Stomach (tissue), 8 donors: ENCODE measurements at regions not wholly inside any gene's neighbourhood (a gene's known extent, or its start where the extent isn't known, plus 50 kb on each side); places are given as distances from the start of the nearest gene placed in this dataset.

ENCODE experiments used
- DNase-seq, 2 donors: peaks; one replicate each; pipeline versions ENCODE4 v3.0.0 to v3.0.0-alpha.2; 2013 to 2019
- H3K27ac ChIP-seq, 5 donors: fragments of 200-600 bp in 4 of 5; sonication (generic) in 4 of 5; one replicate each; pipeline ENCODE4 v1.5.1; 2013 to 2019; ENCODE audit warnings: mild to moderate bottlenecking in 1 of 5, moderate library complexity in 1 of 5
- H3K27me3 ChIP-seq, 3 donors: fragments of 200-600 bp; sonication (generic); one replicate each; pipeline ENCODE4 v1.5.1; 2017 to 2019; ENCODE audit warnings: mixed run types in 1 of 3
- H3K36me3 ChIP-seq, 4 donors: fragments of 200-600 bp; sonication (generic); 1 replicate in 3 of 4; 2 replicates in 1 of 4; pipeline ENCODE4 v1.5.1; 2016 to 2019
- H3K4me1 ChIP-seq, 4 donors: fragments of 200-600 bp; sonication (generic); one replicate each; pipeline ENCODE4 v1.5.1; 2016 to 2019
- H3K4me3 ChIP-seq, 4 donors: fragments of 200-600 bp; sonication (generic) in 3 of 4; one replicate each; pipeline ENCODE4 v1.5.1; 2016 to 2019; ENCODE audit warnings: mild to moderate bottlenecking in 1 of 4
- H3K9me3 ChIP-seq, 4 donors: fragments of 200-600 bp; sonication (generic); one replicate each; pipeline ENCODE4 v1.5.1; 2016 to 2019
- EP300 ChIP-seq: sonication (generic); formaldehyde crosslinking; IDR thresholded peaks from one replicate; pipeline ENCODE4 v1.6.1; 2017; ENCODE audit warnings: antibody characterized with exemption
- POLR2A ChIP-seq, 4 donors: fragments of 450-650 bp; IDR thresholded peaks; one replicate each; pipeline ENCODE4 v1.6.1; 2016; ENCODE audit warnings: antibody characterized with exemption in 4 of 4, control low read depth in 2 of 4, mild to moderate bottlenecking in 1 of 4, moderate library complexity in 1 of 4
- POLR2AphosphoS5 ChIP-seq, 3 donors: sonication (generic); formaldehyde crosslinking; IDR thresholded peaks; one replicate each; pipeline ENCODE4 v1.6.1; 2016; ENCODE audit warnings: antibody characterized with exemption in 3 of 3
- WGBS, 5 donors: extraction: QIAGEN DNeasy Blood & Tissue Kit in 3 of 5; methylation state at CpG; one replicate each; pipeline versions ENCODE4 v1.1.5 to v1.1.7; 2013 to 2018; 5-methylcytosine and 5-hydroxymethylcytosine counted together
- intact Hi-C: fragments of 100-400 bp; cut with DNase I; formaldehyde crosslinking; loops from one replicate; pipeline ENCODE4 v1.15.1; 2023; ENCODE audit warnings: low total_unique reads
- TF ChIP-seq, protein P1 (sequence below), 7 experiments: fragments of 450-650 bp in 4 of 7; fragments of 200-600 bp in 3 of 7; sonication (generic) in 3 of 7; IDR thresholded peaks; one replicate each; pipeline ENCODE4 v1.5.1; 2016 to 2019; ENCODE audit warnings: antibody characterized with exemption in 7 of 7, control low read depth in 2 of 7, mild to moderate bottlenecking in 1 of 7
- donor health status: healthy with polysubstance abuse.
- donor health status: Bipolar disorder and iron deficiency.
- donor health status: healthy.

DNA sequence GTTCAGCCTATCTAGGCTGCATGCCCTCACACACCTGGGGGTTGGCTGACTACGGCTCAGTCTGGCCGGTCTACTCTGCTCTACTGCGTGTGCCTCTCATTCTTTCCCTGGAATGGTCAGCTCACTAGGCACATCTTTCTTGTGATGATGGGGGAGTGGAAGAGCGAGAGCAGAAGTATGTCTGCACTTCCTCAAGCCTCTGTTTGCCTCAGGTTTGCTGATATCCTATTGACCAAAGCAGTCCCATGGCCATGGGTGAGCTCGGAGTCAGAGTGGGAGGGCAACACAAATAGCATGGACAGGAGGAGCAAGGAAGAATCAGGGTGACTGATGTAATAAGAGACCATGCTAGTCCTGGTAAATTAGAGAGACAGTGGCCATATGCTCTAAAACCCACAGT, 167.9 kb upstream of the PRICKLE2 start:
- H3K27me3 ChIP-seq, result no peaks in the 10 kb centered on the region
- no peaks in the 10 kb centered on the region for H3K9me3 ChIP-seq
- H3K4me3 ChIP-seq, result no peak overlapping the region
- H3K36me3 ChIP-seq, result no peaks in the 10 kb centered on the region
- peaks cover 0 to 4% (median 0%) of the 10 kb centered on the region in 4 donors for H3K4me1 ChIP-seq
- TF ChIP-seq POLR2A (IDR thresholded peaks at IDR 0.05), result no peak
- TF ChIP-seq, protein P1, sequence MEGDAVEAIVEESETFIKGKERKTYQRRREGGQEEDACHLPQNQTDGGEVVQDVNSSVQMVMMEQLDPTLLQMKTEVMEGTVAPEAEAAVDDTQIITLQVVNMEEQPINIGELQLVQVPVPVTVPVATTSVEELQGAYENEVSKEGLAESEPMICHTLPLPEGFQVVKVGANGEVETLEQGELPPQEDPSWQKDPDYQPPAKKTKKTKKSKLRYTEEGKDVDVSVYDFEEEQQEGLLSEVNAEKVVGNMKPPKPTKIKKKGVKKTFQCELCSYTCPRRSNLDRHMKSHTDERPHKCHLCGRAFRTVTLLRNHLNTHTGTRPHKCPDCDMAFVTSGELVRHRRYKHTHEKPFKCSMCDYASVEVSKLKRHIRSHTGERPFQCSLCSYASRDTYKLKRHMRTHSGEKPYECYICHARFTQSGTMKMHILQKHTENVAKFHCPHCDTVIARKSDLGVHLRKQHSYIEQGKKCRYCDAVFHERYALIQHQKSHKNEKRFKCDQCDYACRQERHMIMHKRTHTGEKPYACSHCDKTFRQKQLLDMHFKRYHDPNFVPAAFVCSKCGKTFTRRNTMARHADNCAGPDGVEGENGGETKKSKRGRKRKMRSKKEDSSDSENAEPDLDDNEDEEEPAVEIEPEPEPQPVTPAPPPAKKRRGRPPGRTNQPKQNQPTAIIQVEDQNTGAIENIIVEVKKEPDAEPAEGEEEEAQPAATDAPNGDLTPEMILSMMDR (IDR thresholded peaks at IDR 0.05), result no peak
- WGBS, 5 donors, result 78 to 89% (median 86%) methylated on average over 5 of the region's 5 CpGs
- DNase-seq, result no peak
- intact Hi-C loops, result no loop called here
- no peak overlapping the region for H3K27ac ChIP-seq

GRCh38 chr3:64392001-64392400, 166.7 kb upstream of the PRICKLE2 start:
- no peak overlapping the region for H3K27ac ChIP-seq
- TF ChIP-seq POLR2A (IDR thresholded peaks at IDR 0.05), result no peak
- no peak for TF ChIP-seq EP300
- TF ChIP-seq, protein P1 (IDR thresholded peaks at IDR 0.05), result no peak
- no peak for TF ChIP-seq POLR2AphosphoS5 (IDR thresholded peaks at IDR 0.05)
- H3K27me3 ChIP-seq, result no peaks in the 10 kb centered on the region
- no peak for DNase-seq
- H3K9me3 ChIP-seq, result no peaks in the 10 kb centered on the region
- no peaks in the 10 kb centered on the region for H3K4me1 ChIP-seq
- no peak overlapping the region for H3K4me3 ChIP-seq
- no peaks in the 10 kb centered on the region for H3K36me3 ChIP-seq
- intact Hi-C loops, result no loop called here
- WGBS, 5 donors, result 88 to 93% (median 88%) methylated on average over 6 of the region's 6 CpGs

DNA sequence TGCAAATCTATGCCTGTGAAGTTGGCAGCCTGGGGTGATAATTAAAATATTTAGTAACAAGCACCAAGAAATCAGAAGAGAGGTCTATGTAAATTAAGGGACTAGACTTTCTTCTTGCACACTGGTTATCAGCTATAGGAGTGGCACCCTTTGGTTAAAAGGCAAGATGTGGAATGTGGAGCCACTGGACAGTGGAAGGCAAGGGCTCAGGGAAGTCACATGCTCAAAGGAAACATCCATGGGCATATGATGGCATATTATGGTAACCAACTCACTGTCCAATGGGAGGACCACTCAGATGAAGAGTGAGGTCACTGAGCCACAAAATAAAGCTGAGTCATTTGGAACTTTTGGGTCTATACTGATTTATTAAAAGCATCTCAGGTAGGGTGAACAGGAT, 165.6 kb upstream of the PRICKLE2 start:
- Histone ChIP-seq H3K4me3 (no peak overlapping the region), H3K9me3 (no peaks in the 10 kb centered on the region), H3K27ac (no peak overlapping the region), H3K27me3 (no peaks in the 10 kb centered on the region), H3K4me1 (no peaks in the 10 kb centered on the region), H3K36me3 (no peaks in the 10 kb centered on the region)
- DNase-seq, result no peak
- TF ChIP-seq POLR2A (IDR thresholded peaks at IDR 0.05) (no peak), EP300 (no peak), POLR2AphosphoS5 (IDR thresholded peaks at IDR 0.05) (no peak)
- TF ChIP-seq, protein P1 (IDR thresholded peaks at IDR 0.05), result no peak
- intact Hi-C loops, result no loop called here

- TF ChIP-seq POLR2A (IDR thresholded peaks at IDR 0.05) (no peak), POLR2AphosphoS5 (IDR thresholded peaks at IDR 0.05) (no peak)
- TF ChIP-seq, protein P1 (IDR thresholded peaks at IDR 0.05), result no peak
- no peaks in the 10 kb centered on the region for H3K36me3 ChIP-seq
- H3K9me3 ChIP-seq, result no peaks in the 10 kb centered on the region
- 71 to 85% (median 77%) methylated on average over 4 of the region's 4 CpGs for WGBS, 5 donors
- H3K4me3 ChIP-seq, result no peak overlapping the region
- intact Hi-C loops, result no loop called here
- no peaks in the 10 kb centered on the region for H3K4me1 ChIP-seq
- DNase-seq, result no peak
- H3K27me3 ChIP-seq, result no peaks in the 10 kb centered on the region
- no peak overlapping the region for H3K27ac ChIP-seq
Observed at GRCh38 chr3:64388886-64389285, 163.6 kb upstream of the PRICKLE2 start.

- no peak for DNase-seq
- Histone ChIP-seq H3K27ac (no peak overlapping the region), H3K4me3 (no peak overlapping the region), H3K36me3 (no peaks in the 10 kb centered on the region), H3K4me1 (no peaks in the 10 kb centered on the region), H3K9me3 (peaks cover 0 to 3% (median 0%) of the 10 kb centered on the region in 4 donors), H3K27me3 (no peaks in the 10 kb centered on the region)
- TF ChIP-seq POLR2AphosphoS5 (IDR thresholded peaks at IDR 0.05) (no peak), EP300 (no peak), POLR2A (IDR thresholded peaks at IDR 0.05) (no peak)
- TF ChIP-seq, protein P1 (IDR thresholded peaks at IDR 0.05), result no peak
- intact Hi-C loops, result no loop called here
- WGBS, 5 donors, result 79 to 88% (median 84%) methylated on average over 4 of the region's 4 CpGs
Observed at GRCh38 chr3:64387688-64388087, 162.4 kb upstream of the PRICKLE2 start.
